Ovary (tissue), 7 donors: ENCODE measurements at regions not wholly inside any gene's neighbourhood (a gene's known extent, or its start where the extent isn't known, plus 50 kb on each side); places are given as distances from the start of the nearest gene placed in this dataset.

Source experiments
- DNase-seq, 5 donors: peaks; one replicate each; pipeline ENCODE4 v3.0.0-alpha.2; 2019 to 2020
- H3K27ac ChIP-seq, 2 donors: fragments of 200-600 bp; one replicate each; pipeline versions ENCODE4 v1.5.1 to v1.8.0; 2019 to 2022
- H3K27me3 ChIP-seq: fragments of 200-600 bp; one replicate; pipeline ENCODE4 v1.8.0; 2022
- H3K36me3 ChIP-seq: fragments of 200-600 bp; sonication (generic); one replicate; pipeline ENCODE4 v1.5.1; 2019
- H3K4me1 ChIP-seq: one replicate; pipeline ENCODE4 v1.8.1; 2013; ENCODE audit warnings: mild to moderate bottlenecking, moderate library complexity; ENCODE audit not compliant: insufficient read depth
- H3K4me3 ChIP-seq: fragments of 200-600 bp; sonication (generic); one replicate; pipeline ENCODE4 v1.5.1; 2017
- H3K9me3 ChIP-seq, 2 donors: fragments of 200-600 bp in 1 of 2; sonication (generic) in 1 of 2; one replicate each; pipeline versions ENCODE4 v1.5.1 to v1.8.1; 2013 to 2019; ENCODE audit warnings: mild to moderate bottlenecking in 1 of 2, moderate library complexity in 1 of 2
- EP300 ChIP-seq: sonication (generic); formaldehyde crosslinking; IDR thresholded peaks from one replicate; pipeline ENCODE4 v1.6.1; 2017; ENCODE audit warnings: antibody characterized with exemption
- POLR2A ChIP-seq: fragments of 450-650 bp; IDR thresholded peaks from one replicate; pipeline ENCODE4 v1.6.1; 2017; ENCODE audit warnings: antibody characterized with exemption, mild to moderate bottlenecking, moderate library complexity
- WGBS, 3 donors: extraction: QIAGEN DNeasy Blood & Tissue Kit in 1 of 3; methylation state at CpG; one replicate each; pipeline versions ENCODE4 v1.1.5 to v1.1.7; 2013 to 2017; 5-methylcytosine and 5-hydroxymethylcytosine counted together
- intact Hi-C, 4 donors: fragments of 100-400 bp; cut with DNase I; formaldehyde crosslinking; loops; one replicate each; pipeline versions ENCODE4 v1.11.0 to v1.15.1; 2022 to 2023
- TF ChIP-seq, protein P1 (sequence below), 3 donors: fragments of 450-650 bp in 2 of 3; fragments of 200-600 bp in 1 of 3; IDR thresholded peaks; one replicate each; pipeline versions ENCODE4 v1.5.1 to v1.8.0; 2016 to 2022; ENCODE audit warnings: antibody characterized with exemption in 3 of 3, mild to moderate bottlenecking in 1 of 3
- donor health status: DM: no; HTN: no; CAD: no; lungs with moderate emphysema.
- donor health status: DM: no; HTN: no; CAD: no.
- donor health status: Bipolar disorder and iron deficiency.
- donor health status: DM: no; HTN: no; CAD: no.
- donor health status: DM: yes; HTN: yes; CAD: no.

DNA sequence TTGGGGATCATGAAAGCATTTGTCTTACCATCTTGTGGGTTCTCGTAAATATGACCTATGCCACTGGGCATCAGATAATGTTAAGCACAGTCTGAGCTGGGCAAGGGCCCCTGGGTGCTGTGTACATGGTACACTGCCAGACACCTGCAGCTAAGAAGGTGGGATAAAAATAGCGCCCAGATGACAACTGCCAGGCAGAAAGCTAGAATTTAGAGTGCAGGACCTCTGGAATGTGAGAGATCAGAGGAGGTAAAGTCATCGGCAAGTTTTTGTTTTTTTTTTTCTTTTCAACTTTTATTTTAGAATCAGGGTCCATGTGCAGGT is 53.8 kb upstream of the CYRIA start:
- TF ChIP-seq EP300 (no peak), POLR2A (no peak)
- TF ChIP-seq, protein P1, sequence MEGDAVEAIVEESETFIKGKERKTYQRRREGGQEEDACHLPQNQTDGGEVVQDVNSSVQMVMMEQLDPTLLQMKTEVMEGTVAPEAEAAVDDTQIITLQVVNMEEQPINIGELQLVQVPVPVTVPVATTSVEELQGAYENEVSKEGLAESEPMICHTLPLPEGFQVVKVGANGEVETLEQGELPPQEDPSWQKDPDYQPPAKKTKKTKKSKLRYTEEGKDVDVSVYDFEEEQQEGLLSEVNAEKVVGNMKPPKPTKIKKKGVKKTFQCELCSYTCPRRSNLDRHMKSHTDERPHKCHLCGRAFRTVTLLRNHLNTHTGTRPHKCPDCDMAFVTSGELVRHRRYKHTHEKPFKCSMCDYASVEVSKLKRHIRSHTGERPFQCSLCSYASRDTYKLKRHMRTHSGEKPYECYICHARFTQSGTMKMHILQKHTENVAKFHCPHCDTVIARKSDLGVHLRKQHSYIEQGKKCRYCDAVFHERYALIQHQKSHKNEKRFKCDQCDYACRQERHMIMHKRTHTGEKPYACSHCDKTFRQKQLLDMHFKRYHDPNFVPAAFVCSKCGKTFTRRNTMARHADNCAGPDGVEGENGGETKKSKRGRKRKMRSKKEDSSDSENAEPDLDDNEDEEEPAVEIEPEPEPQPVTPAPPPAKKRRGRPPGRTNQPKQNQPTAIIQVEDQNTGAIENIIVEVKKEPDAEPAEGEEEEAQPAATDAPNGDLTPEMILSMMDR (IDR thresholded peaks at IDR 0.05): no peak
- WGBS, 3 donors: 74 to 88% (median 82%) methylated on average over 3 of the region's 3 CpGs
- no peaks in the 10 kb centered on the region for H3K4me1 ChIP-seq

DNA sequence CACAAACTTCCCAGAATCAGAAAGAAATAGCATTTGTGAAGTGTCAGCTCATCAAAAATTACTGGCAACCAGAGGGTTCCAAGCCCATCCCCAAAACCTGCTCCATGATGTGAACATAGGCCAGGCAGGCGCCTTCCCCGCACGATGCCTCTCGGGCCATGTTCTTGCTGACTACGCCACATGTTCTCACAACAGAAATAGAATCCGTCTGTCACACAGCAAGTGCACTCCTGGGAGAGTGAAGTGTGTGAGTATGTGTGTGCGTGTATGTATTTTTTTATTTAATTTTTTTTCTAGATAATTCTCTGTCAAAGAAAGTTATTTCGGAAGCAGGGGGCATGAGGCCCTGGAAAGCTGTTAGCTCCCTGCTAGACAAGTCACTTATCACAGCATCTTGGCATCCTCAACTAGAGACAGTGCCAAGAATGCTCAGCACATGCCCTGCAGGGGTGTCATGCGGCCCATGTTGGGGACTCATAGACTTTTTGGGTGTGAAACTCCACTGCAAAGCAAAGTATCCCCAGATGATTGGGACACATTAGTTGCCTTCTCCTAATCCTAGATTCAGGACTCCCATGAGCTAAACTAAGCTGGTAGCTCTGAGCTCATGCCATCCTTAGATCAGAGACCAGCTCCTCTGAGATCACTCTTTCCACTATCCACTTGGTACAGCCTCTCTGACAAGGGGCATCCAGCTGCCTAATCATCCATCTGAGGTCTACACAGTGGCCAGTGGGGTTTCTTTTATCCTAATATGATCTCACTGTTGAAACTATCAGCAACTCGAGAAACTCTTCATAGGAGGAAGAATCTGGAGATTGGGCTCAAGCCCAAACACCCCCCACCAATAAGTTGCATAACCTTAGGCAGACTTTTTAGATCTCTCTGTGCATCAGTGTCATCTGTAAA is 53.2 kb upstream of the CYRIA start:
- H3K27me3 ChIP-seq: no peaks in the 10 kb centered on the region
- no peak overlapping the region for H3K27ac ChIP-seq
- H3K4me1 ChIP-seq: no peaks in the 10 kb centered on the region
- TF ChIP-seq, protein P1 (IDR thresholded peaks at IDR 0.05): no peak
- TF ChIP-seq EP300 (no peak), POLR2A (no peak)
- H3K36me3 ChIP-seq: no peaks in the 10 kb centered on the region
- WGBS, 3 donors: 47 to 63% (median 52%) methylated on average over 10 of the region's 10 CpGs
- intact Hi-C loops: no loop called here
- no peak for DNase-seq
- no peaks in the 10 kb centered on the region for H3K9me3 ChIP-seq
- no peak overlapping the region for H3K4me3 ChIP-seq

More for the DNA sequence above, 53.8 kb upstream of the CYRIA start:
- intact Hi-C loops: no loop called here
- DNase-seq: no peak
- no peak overlapping the region for H3K4me3 ChIP-seq
- no peaks in the 10 kb centered on the region for H3K36me3 ChIP-seq
- H3K27ac ChIP-seq: no peak overlapping the region
- H3K9me3 ChIP-seq: no peaks in the 10 kb centered on the region
- H3K27me3 ChIP-seq: no peaks in the 10 kb centered on the region

DNA sequence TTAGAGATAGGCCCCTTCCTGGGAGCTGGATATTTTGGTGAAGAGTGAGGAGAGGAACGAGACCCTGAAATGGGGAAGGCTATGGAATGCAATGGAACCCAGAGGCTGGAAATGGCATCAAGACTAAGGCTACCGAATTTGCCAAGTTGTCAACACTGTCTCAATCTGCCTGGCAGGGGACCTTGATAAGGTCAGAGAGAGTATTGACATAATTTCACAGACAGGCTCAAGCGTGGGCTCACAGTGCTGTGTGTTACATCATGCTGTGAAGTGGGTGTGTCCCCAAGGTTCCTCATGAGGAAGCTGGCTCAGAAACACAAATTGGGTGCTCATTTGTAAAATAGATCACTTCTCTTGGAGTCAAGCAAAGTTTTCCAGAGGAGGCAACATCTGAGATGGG is 51.8 kb upstream of the CYRIA start:
- TF ChIP-seq, protein P1 (IDR thresholded peaks at IDR 0.05): no peak
- TF ChIP-seq EP300 (no peak), POLR2A (no peak)
- Histone ChIP-seq H3K4me3 (no peak overlapping the region), H3K9me3 (no peaks in the 10 kb centered on the region), H3K4me1 (no peaks in the 10 kb centered on the region), H3K27me3 (no peaks in the 10 kb centered on the region), H3K27ac (no peak overlapping the region), H3K36me3 (no peaks in the 10 kb centered on the region)
- no peak for DNase-seq
- intact Hi-C loops: no loop called here
- WGBS, 3 donors: 83 to 96% (median 84%) methylated on average over 3 of the region's 3 CpGs

DNA sequence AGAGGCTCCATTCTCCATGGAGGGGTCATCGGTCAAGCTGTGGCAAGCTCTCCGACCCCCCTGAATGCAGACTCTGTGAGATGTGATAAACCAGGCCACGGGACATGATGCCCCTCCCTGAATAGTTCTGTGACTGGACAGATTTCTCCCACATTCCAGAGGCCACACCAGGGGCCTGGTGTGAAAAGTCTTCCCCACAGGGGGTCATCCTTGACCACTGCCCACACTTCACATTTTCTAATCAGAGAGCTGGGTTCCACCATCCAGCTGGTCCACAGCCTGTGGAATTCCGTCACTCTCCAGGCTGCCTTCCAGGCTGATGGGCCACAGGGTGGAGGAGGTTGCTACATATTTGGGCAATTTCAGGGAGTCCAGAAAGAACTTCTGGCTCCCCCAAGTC is 51.3 kb upstream of the CYRIA start:
- Histone ChIP-seq H3K27me3 (no peaks in the 10 kb centered on the region), H3K4me3 (no peak overlapping the region), H3K4me1 (no peaks in the 10 kb centered on the region), H3K9me3 (no peaks in the 10 kb centered on the region), H3K36me3 (no peaks in the 10 kb centered on the region), H3K27ac (no peak overlapping the region)
- DNase-seq: no peak
- intact Hi-C loops: no loop called here
- TF ChIP-seq EP300 (no peak), POLR2A (no peak)
- TF ChIP-seq, protein P1 (IDR thresholded peaks at IDR 0.05): no peak
- 78 to 84% (median 80%) methylated on average over 4 of the region's 4 CpGs for WGBS, 3 donors
